Left colon (tissue), 2 donors: ENCODE measurements at regions not wholly inside any gene's neighbourhood (a gene's known extent, or its start where the extent isn't known, plus 50 kb on each side); places are given as distances from the start of the nearest gene placed in this dataset.
A peak's percentile ranks its signal among the peaks of the same experiment; 100 is the strongest.

Experiments used
- ATAC-seq: fragments of 200-7000 bp; cut with Tn5 transposase; one replicate; pipeline ENCODE4 v1.9.1; 2020; ENCODE audit warnings: mild to moderate bottlenecking, moderate library complexity
- DNase-seq, 2 donors: peaks; one replicate each; pipeline ENCODE4 v3.0.0-alpha.2; 2020
- intact Hi-C, 2 donors: fragments of 100-400 bp; cut with DNase I in 1 of 2; cut with micrococcal nuclease in 1 of 2; formaldehyde crosslinking; loops; one replicate each; pipeline versions ENCODE4 v1.11.2 to v1.14.0; 2022; cut with DNase I, micrococcal nuclease
- donor health status: DM: no; HTN: no; CAD: no.
- donor health status: DM: yes; HTN: yes; CAD: no.

GRCh38 chr20:11083841-11084240, 410.0 kb upstream of the JAG1 start:
- ATAC-seq = no peak
- intact Hi-C loops = no loop called here
- no peak for DNase-seq

GRCh38 chr20:11084508-11084907, 410.7 kb upstream of the JAG1 start:
- no peak for ATAC-seq
- DNase-seq = no peak
- intact Hi-C loops = no loop called here

- intact Hi-C loops = no loop called here
- ATAC-seq (no peak), DNase-seq (no peak)
Observed at GRCh38 chr20:11086970-11087369, 413.2 kb upstream of the JAG1 start.

GRCh38 chr20:11090751-11091150, 417.0 kb upstream of the JAG1 start:
- no peak for DNase-seq
- intact Hi-C loops = no loop called here
- no peak for ATAC-seq

- DNase-seq = no peak
- ATAC-seq = no peak
- intact Hi-C loops = no loop called here
Observed at GRCh38 chr20:11091511-11091910, 417.7 kb upstream of the JAG1 start.

- DNase-seq (no peak), ATAC-seq (no peak)
- intact Hi-C loops = no loop called here
Observed at GRCh38 chr20:11092151-11092550, 418.4 kb upstream of the JAG1 start.

GRCh38 chr20:11094196-11094595, 420.4 kb upstream of the JAG1 start:
- intact Hi-C loops = no loop called here
- DNase-seq = no peak

GRCh38 chr20:11094711-11095110, 420.9 kb upstream of the JAG1 start:
- intact Hi-C loops = no loop called here
- ATAC-seq = no peak

More at GRCh38 chr20:11094196-11094595, 420.4 kb upstream of the JAG1 start:
- no peak for ATAC-seq

GRCh38 chr20:11098888-11099287, 425.1 kb upstream of the JAG1 start:
- DNase-seq = peak; percentile 26 to 27
- intact Hi-C loops = no loop called here
- ATAC-seq = peak; percentile 68

More at GRCh38 chr20:11094711-11095110, 420.9 kb upstream of the JAG1 start:
- DNase-seq = no peak

- no peak for DNase-seq
- intact Hi-C loops = no loop called here
- ATAC-seq = no peak
Observed at GRCh38 chr20:11101243-11101642, 427.4 kb upstream of the JAG1 start.

- ATAC-seq = no peak
- intact Hi-C loops = no loop called here
Observed at GRCh38 chr20:11101696-11102095, 427.9 kb upstream of the JAG1 start.

GRCh38 chr20:11103866-11104265, 430.1 kb upstream of the JAG1 start:
- intact Hi-C loops = no loop called here
- no peak for ATAC-seq
- no peak for DNase-seq

More at GRCh38 chr20:11101696-11102095, 427.9 kb upstream of the JAG1 start:
- DNase-seq = no peak

- no peak for DNase-seq
- no peak for ATAC-seq
- intact Hi-C loops = no loop called here
Observed at GRCh38 chr20:11108102-11108810, 434.5 kb upstream of the JAG1 start.

GRCh38 chr20:11110535-11110934, 436.7 kb upstream of the JAG1 start:
- DNase-seq (no peak), ATAC-seq (no peak)
- intact Hi-C loops = no loop called here

GRCh38 chr20:11111191-11111590, 437.4 kb upstream of the JAG1 start:
- no peak for ATAC-seq
- no peak for DNase-seq
- intact Hi-C loops = no loop called here

GRCh38 chr20:11112832-11113231, 439.0 kb upstream of the JAG1 start:
- intact Hi-C loops = no loop called here
- DNase-seq (no peak), ATAC-seq (no peak)

GRCh38 chr20:11114382-11114781, 440.6 kb upstream of the JAG1 start:
- ATAC-seq = no peak
- no peak for DNase-seq
- intact Hi-C loops = no loop called here

GRCh38 chr20:11117808-11118528, 444.2 kb upstream of the JAG1 start:
- DNase-seq (no peak), ATAC-seq (no peak)
- intact Hi-C loops = no loop called here

GRCh38 chr20:11118802-11119380, 445.1 kb upstream of the JAG1 start:
- intact Hi-C loops = no loop called here
- DNase-seq (no peak), ATAC-seq (no peak)

- intact Hi-C loops = no loop called here
- no peak for DNase-seq
- no peak for ATAC-seq
Observed at GRCh38 chr20:11119573-11119972, 445.8 kb upstream of the JAG1 start.
